HG03571 (cell line): ENCODE measurements at regions not wholly inside any gene's neighbourhood (a gene's known extent, or its start where the extent isn't known, plus 50 kb on each side); places are given as distances from the start of the nearest gene placed in this dataset.

Experiments used
- ATAC-seq: cut with Tn5 transposase; IDR thresholded peaks from one replicate; pipeline ENCODE4 v1.9.1; 2021; ENCODE audit not compliant: unreplicated experiment

- ATAC-seq = no peak
Observed at GRCh38 chr10:44042075-44042770, 342.7 kb downstream of the CXCL12 start.

- ATAC-seq = no peak
Observed at GRCh38 chr10:44039599-44039998, 345.3 kb downstream of the CXCL12 start.

- ATAC-seq = no peak
Observed at GRCh38 chr10:44036425-44036824, 348.5 kb downstream of the CXCL12 start.

- no peak for ATAC-seq
Observed at GRCh38 chr10:44035474-44036197, 349.3 kb downstream of the CXCL12 start.

- ATAC-seq = no peak
Observed at GRCh38 chr10:44034946-44035345, 350.0 kb downstream of the CXCL12 start.

- no peak for ATAC-seq
Observed at GRCh38 chr10:44033008-44033407, 351.9 kb downstream of the CXCL12 start.

GRCh38 chr10:44032216-44032615, 352.7 kb downstream of the CXCL12 start:
- no peak for ATAC-seq

GRCh38 chr10:44030738-44031137, 354.2 kb downstream of the CXCL12 start:
- no peak for ATAC-seq

GRCh38 chr10:44030132-44030531, 354.8 kb downstream of the CXCL12 start:
- no peak for ATAC-seq

GRCh38 chr10:44028384-44029137, 356.3 kb downstream of the CXCL12 start:
- no peak for ATAC-seq

GRCh38 chr10:44024356-44025116, 360.4 kb downstream of the CXCL12 start:
- no peak for ATAC-seq

- ATAC-seq = no peak
Observed at GRCh38 chr10:44023517-44023916, 361.4 kb downstream of the CXCL12 start.

GRCh38 chr10:44022203-44022602, 362.7 kb downstream of the CXCL12 start:
- ATAC-seq = no peak

GRCh38 chr10:44020322-44021111, 364.4 kb downstream of the CXCL12 start:
- peak; percentile 47 for ATAC-seq

GRCh38 chr10:44017483-44018145, 367.3 kb downstream of the CXCL12 start:
- no peak for ATAC-seq

GRCh38 chr10:44016589-44017482, 368.1 kb downstream of the CXCL12 start:
- no peak for ATAC-seq

GRCh38 chr10:44015702-44016500, 367.2 kb upstream of the ZNF32 start:
- ATAC-seq = no peak

- no peak for ATAC-seq
Observed at GRCh38 chr10:44014644-44015250, 366.1 kb upstream of the ZNF32 start.
